Keratinocyte (primary cell): ENCODE measurements at regions not wholly inside any gene's neighbourhood (a gene's known extent, or its start where the extent isn't known, plus 50 kb on each side); places are given as distances from the start of the nearest gene placed in this dataset.

Source experiments
- DNase-seq: peaks from one replicate; pipeline ENCODE4 v3.0.0-alpha.2; 2011; ENCODE audit warnings: low read depth, missing footprints, low spot score
- FAIRE-seq: peaks from 2 replicates; lab custom pipeline; 2011; peaks lifted over from hg19 to GRCh38; lab: Jason Lieb, UNC
- H2AFZ ChIP-seq: 2 replicates; pipeline ENCODE4 v1.6.0; 2012; ENCODE audit warnings: low read length, control low read depth, inconsistent platforms; ENCODE audit not compliant: control insufficient read depth
- H3K27ac ChIP-seq: 2 replicates; pipeline ENCODE4 v1.5.1; 2011; ENCODE audit warnings: low read length; ENCODE audit not compliant: control insufficient read depth, insufficient read depth
- H3K27me3 ChIP-seq: 3 replicates; pipeline ENCODE4 v1.6.0; 2011; ENCODE audit warnings: low read length; ENCODE audit not compliant: control insufficient read depth, insufficient read depth; ENCODE audit errors: extremely low read depth
- H3K36me3 ChIP-seq, 2 experiments: 2 replicates in 1 of 2; 3 replicates in 1 of 2; pipeline ENCODE4 v1.5.1; 2011; ENCODE audit warnings: low read length in 2 of 2, mild to moderate bottlenecking in 1 of 2; ENCODE audit not compliant: control insufficient read depth in 2 of 2, insufficient read depth in 2 of 2; ENCODE audit errors: extremely low read depth in 1 of 2
- H3K4me1 ChIP-seq: 3 replicates; pipeline ENCODE4 v1.5.1; 2011; ENCODE audit warnings: low read length; ENCODE audit not compliant: control insufficient read depth, insufficient read depth; ENCODE audit errors: extremely low read depth
- H3K4me2 ChIP-seq: 3 replicates; pipeline ENCODE4 v1.6.0; 2011; ENCODE audit warnings: low read depth, low read length; ENCODE audit not compliant: control insufficient read depth, insufficient read depth; ENCODE audit errors: extremely low read depth
- H3K4me3 ChIP-seq, 3 experiments: fragments of 200-600 bp in 1 of 3; sonication (generic) in 1 of 3; 2 replicates in 2 of 3; 3 replicates in 1 of 3; pipeline ENCODE4 v1.5.1; 2011 to 2016; ENCODE audit warnings: low read length in 3 of 3, mild to moderate bottlenecking in 3 of 3, control low read depth in 2 of 3, inconsistent platforms in 1 of 3, low read depth in 1 of 3, mixed read lengths in 1 of 3, mixed run types in 1 of 3, moderate library complexity in 1 of 3; ENCODE audit not compliant: control insufficient read depth in 2 of 3, insufficient read depth in 2 of 3; ENCODE audit errors: extremely low read depth in 1 of 3
- H3K79me2 ChIP-seq: 2 replicates; pipeline ENCODE4 v1.6.0; 2012; ENCODE audit warnings: low read length; ENCODE audit not compliant: control insufficient read depth, insufficient read depth
- H3K9ac ChIP-seq: 3 replicates; pipeline ENCODE4 v1.6.0; 2011; ENCODE audit warnings: low read length; ENCODE audit not compliant: control insufficient read depth, insufficient read depth; ENCODE audit errors: extremely low read depth
- H3K9me1 ChIP-seq: 3 replicates; pipeline ENCODE4 v1.6.0; 2011; ENCODE audit warnings: low read length; ENCODE audit not compliant: control insufficient read depth, insufficient read depth; ENCODE audit errors: extremely low read depth
- H3K9me3 ChIP-seq: 2 replicates; pipeline ENCODE4 v1.5.1; 2012; ENCODE audit warnings: low read depth, low read length; ENCODE audit not compliant: control insufficient read depth
- H4K20me1 ChIP-seq: 3 replicates; pipeline ENCODE4 v1.6.0; 2011; ENCODE audit warnings: low read length; ENCODE audit not compliant: control insufficient read depth, insufficient read depth; ENCODE audit errors: extremely low read depth
- CTCF ChIP-seq, 3 experiments: IDR thresholded peaks in 1 of 3; conservative IDR thresholded peaks in 1 of 3; optimal IDR thresholded peaks in 1 of 3; 2 replicates in 2 of 3; 3 replicates in 1 of 3; pipeline versions ENCODE3 to v1.5.1; 2011; ENCODE audit warnings: low read length in 3 of 3, mild to moderate bottlenecking in 3 of 3, moderate library complexity in 2 of 3, control low read depth in 1 of 3, inconsistent platforms in 1 of 3; ENCODE audit not compliant: insufficient read depth in 2 of 3; ENCODE audit errors: extremely low read depth in 1 of 3
- EZH2 ChIP-seq: IDR thresholded peaks from one replicate; pipeline ENCODE4 v1.6.1; 2012; ENCODE audit warnings: inconsistent platforms, mild to moderate bottlenecking, low read length, moderate library complexity
- dilution Hi-C: fragments of 300-500 bp; cut with MboI; formaldehyde crosslinking; loops from one replicate; pipeline ENCODE4 v1.7.0; 2020; ENCODE audit warnings: low sequenced_read_pairs; ENCODE audit not compliant: extremely low pct_ligation_motif_present

DNA sequence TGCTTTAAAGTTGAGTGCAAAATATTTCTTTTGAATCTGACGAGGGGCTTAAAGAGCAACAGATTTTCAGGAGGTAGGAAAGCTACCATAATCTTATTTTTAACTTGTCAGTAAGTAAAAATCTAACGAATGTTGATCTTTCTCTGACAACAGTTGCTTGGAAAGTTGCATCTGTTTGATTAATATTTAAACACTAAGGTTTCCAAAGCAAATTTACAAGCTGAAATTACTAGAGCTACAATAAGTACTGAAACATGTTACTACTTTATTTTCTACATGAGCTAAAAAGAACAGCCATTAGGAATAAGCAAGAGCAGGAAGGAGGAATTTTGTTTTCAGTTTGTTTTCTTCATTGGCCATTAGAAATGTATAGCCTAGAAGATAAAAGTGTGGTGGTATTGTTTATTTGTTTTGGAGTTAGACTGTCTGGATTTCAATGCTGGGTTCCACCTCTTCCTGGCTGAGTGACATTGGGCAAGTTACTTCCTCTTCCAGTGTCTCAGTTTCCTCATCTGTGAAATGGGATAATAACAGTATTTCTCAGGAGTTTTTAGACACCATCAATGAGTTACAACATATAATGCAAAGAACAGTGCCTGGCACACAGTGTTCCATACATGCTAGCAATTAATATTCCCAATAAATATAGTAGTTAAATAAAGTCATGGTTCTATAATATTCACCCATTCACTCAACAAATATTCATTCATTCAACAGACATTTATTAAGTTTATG, 87.9 kb upstream of the FLRT2 start:
- DNase-seq, result no peak
- no peaks in the 10 kb centered on the region for H3K79me2 ChIP-seq
- H3K27ac ChIP-seq, result no peak overlapping the region
- dilution Hi-C loops, result no loop called here
- H3K4me3 ChIP-seq, result no peak overlapping the region
- H3K9me1 ChIP-seq, result no peaks in the 10 kb centered on the region
- no peaks in the 10 kb centered on the region for H3K36me3 ChIP-seq
- H3K4me1 ChIP-seq, result peaks cover 42% of the 10 kb centered on the region
- peak; percentile 49 for FAIRE-seq
- H2AFZ ChIP-seq, result no peak overlapping the region
- H3K4me2 ChIP-seq, result no peak overlapping the region
- no peak for TF ChIP-seq CTCF (optimal IDR thresholded peaks at IDR 0.05 in 1 of 3, IDR thresholded peaks at IDR 0.05 in 1 of 3, conservative IDR thresholded peaks at IDR 0.05 in 1 of 3; ENCODE audit: extremely low read depth in 1 of 3, insufficient read depth in 2 of 3, low read length in 3 of 3)
- no peak for TF ChIP-seq EZH2
- no peak overlapping the region for H3K9ac ChIP-seq
- no peaks in the 10 kb centered on the region for H3K27me3 ChIP-seq
- H3K9me3 ChIP-seq, result no peaks in the 10 kb centered on the region
- no peaks in the 10 kb centered on the region for H4K20me1 ChIP-seq

GRCh38 chr14:85442996-85443395, 86.9 kb upstream of the FLRT2 start:
- H2AFZ ChIP-seq, result peak overlapping the region; percentile 70
- no peaks in the 10 kb centered on the region for H3K36me3 ChIP-seq
- H3K4me2 ChIP-seq, result peak overlapping the region; percentile 16
- TF ChIP-seq EZH2, result no peak
- no peak for TF ChIP-seq CTCF (optimal IDR thresholded peaks at IDR 0.05 in 1 of 3, IDR thresholded peaks at IDR 0.05 in 1 of 3, conservative IDR thresholded peaks at IDR 0.05 in 1 of 3; ENCODE audit: extremely low read depth in 1 of 3, insufficient read depth in 2 of 3, low read length in 3 of 3)
- no peak overlapping the region for H3K4me3 ChIP-seq
- peaks cover 35% of the 10 kb centered on the region for H3K4me1 ChIP-seq
- H3K9me3 ChIP-seq, result no peaks in the 10 kb centered on the region
- DNase-seq (no peak), FAIRE-seq (peak; percentile 52)
- H3K27ac ChIP-seq, result peak overlapping the region; percentile 50
- H3K79me2 ChIP-seq, result no peaks in the 10 kb centered on the region
- no peak overlapping the region for H3K9ac ChIP-seq
- H3K9me1 ChIP-seq, result no peaks in the 10 kb centered on the region
- no peaks in the 10 kb centered on the region for H4K20me1 ChIP-seq
- H3K27me3 ChIP-seq, result no peaks in the 10 kb centered on the region
- dilution Hi-C loops, result no loop called here
